Panc1 (cell line): ENCODE measurements at regions not wholly inside any gene's neighbourhood (a gene's known extent, or its start where the extent isn't known, plus 50 kb on each side); places are given as distances from the start of the nearest gene placed in this dataset.

Experiments used
- ATAC-seq: fragments of 200-7000 bp; cut with Tn5 transposase; 2 replicates; pipeline ENCODE4 v1.9.1; 2020; ENCODE audit warnings: mild to moderate bottlenecking, moderate library complexity
- BruUV-seq: library from RNA; stranded (reverse); fragments of 400-500 nt; replicated peaks from 2 replicates; lab custom pipeline; 2021; lab: Mats Ljungman, UMichigan
- CTCF ChIA-PET: fragments of 300-600 bp; sonication (Branson Sonifier 250); formaldehyde crosslinking; loops from one replicate; lab custom pipeline; 2022; ENCODE audit warnings: antibody characterized with exemption; lab: Charles Lee
- POLR2A ChIA-PET: fragments of 300-600 bp; sonication (Branson Sonifier 250); formaldehyde crosslinking; loops from one replicate; lab custom pipeline; 2022; ENCODE audit warnings: antibody characterized with exemption; lab: Charles Lee
- DNase-seq: peaks from one replicate; pipeline ENCODE4 v3.0.0-alpha.2; 2010; ENCODE audit warnings: low read depth, low spot score
- H3K27ac ChIP-seq: 2 replicates; pipeline ENCODE4 v1.5.1; 2011; ENCODE audit warnings: mild to moderate bottlenecking, low read length, inconsistent platforms
- H3K27me3 ChIP-seq: fragments of 200-500 bp; sonication (Bioruptor generic); 2 replicates; pipeline ENCODE4 v1.6.0; 2014; ENCODE audit warnings: low read length, inconsistent platforms; ENCODE audit not compliant: control insufficient read depth, insufficient read depth
- H3K36me3 ChIP-seq: fragments of 200-500 bp; sonication (Bioruptor generic); 2 replicates; pipeline ENCODE4 v1.5.1; 2014; ENCODE audit warnings: inconsistent platforms, mild to moderate bottlenecking, low read length, moderate library complexity; ENCODE audit not compliant: control insufficient read depth, insufficient read depth
- H3K4me1 ChIP-seq: 2 replicates; pipeline ENCODE4 v1.5.1; 2011; ENCODE audit warnings: inconsistent platforms, mild to moderate bottlenecking, low read length, moderate library complexity; ENCODE audit not compliant: control insufficient read depth, insufficient read depth
- H3K4me3 ChIP-seq, 2 experiments: 2 replicates each; pipeline ENCODE4 v1.5.1; 2011 to 2012; ENCODE audit warnings: low read depth in 2 of 2, low read length in 2 of 2, mild to moderate bottlenecking in 2 of 2, inconsistent platforms in 1 of 2, moderate library complexity in 1 of 2
- H3K9me3 ChIP-seq: fragments of 200-500 bp; sonication (Bioruptor generic); 2 replicates; pipeline ENCODE4 v1.5.1; 2014; ENCODE audit warnings: low read depth, mild to moderate bottlenecking, inconsistent platforms, low read length, moderate library complexity; ENCODE audit not compliant: control insufficient read depth, insufficient read depth
- POLR2AphosphoS5 ChIP-seq: IDR thresholded peaks from 2 replicates; pipeline ENCODE4 v1.6.1; 2012; ENCODE audit warnings: mild to moderate bottlenecking, low read depth, low read length, moderate library complexity
- SIN3A ChIP-seq: IDR thresholded peaks from 2 replicates; pipeline ENCODE4 v1.6.1; 2012; ENCODE audit warnings: low read depth, mild to moderate bottlenecking, low read length, moderate library complexity, borderline replicate concordance; ENCODE audit not compliant: insufficient read depth
- TCF7L2 ChIP-seq: IDR thresholded peaks from 2 replicates; pipeline ENCODE4 v1.6.1; 2011; ENCODE audit warnings: mild to moderate bottlenecking, low read depth, low read length, inconsistent platforms
- in situ Hi-C: cut with HindIII; loops from 2 replicates; pipeline ENCODE4 v1.10.0; 2016; ENCODE audit warnings: low sequenced_read_pairs, low pct_unique_long_range_greater_than_20kb
- intact Hi-C: fragments of 100-400 bp; cut with micrococcal nuclease; formaldehyde crosslinking; loops from one replicate; pipeline ENCODE4 v1.10.0; 2022; ENCODE audit not compliant: unreplicated experiment
- TF ChIP-seq, protein P1 (sequence below): fragments of 450-650 bp; IDR thresholded peaks from 2 replicates; pipeline ENCODE4 v1.5.1; 2017; ENCODE audit warnings: mild to moderate bottlenecking
- TF ChIP-seq, protein P2 (sequence below), 2 experiments: IDR thresholded peaks; 2 replicates each; pipeline ENCODE4 v1.6.1; 2011 to 2012; ENCODE audit warnings: low read depth in 2 of 2, control low read depth in 1 of 2, low read length in 1 of 2, mild to moderate bottlenecking in 1 of 2, moderate library complexity in 1 of 2; ENCODE audit not compliant: insufficient read depth in 1 of 2

DNA sequence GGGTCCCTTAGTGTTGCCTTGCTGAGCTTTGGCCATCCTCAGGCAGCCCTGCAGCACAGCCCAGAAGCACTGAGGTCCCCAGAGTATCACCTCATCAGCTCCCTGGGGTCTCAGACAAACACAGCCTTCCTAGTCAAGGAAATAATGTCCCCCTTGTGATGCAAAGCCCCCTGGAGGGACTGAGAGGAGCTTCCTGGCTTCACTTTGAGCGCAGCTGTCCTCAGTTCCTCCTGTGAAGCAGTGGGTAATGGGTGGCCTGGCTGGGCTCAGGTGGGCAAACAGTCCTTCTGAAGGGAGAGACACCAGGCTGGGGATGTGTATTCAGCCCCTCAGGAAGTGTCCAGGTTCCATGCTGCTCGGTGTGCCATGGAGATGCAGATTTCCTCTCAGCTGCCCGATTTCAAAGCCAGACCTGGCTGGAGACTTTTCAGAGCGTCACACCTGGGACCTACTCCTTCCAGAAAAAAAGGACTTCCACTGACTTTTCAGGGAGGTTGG, 79.2 kb upstream of the FOXA2 start:
- Histone ChIP-seq H3K4me1 (no peaks in the 10 kb centered on the region), H3K27ac (no peak overlapping the region), H3K4me3 (no peak overlapping the region), H3K27me3 (no peaks in the 10 kb centered on the region), H3K36me3 (no peaks in the 10 kb centered on the region), H3K9me3 (no peaks in the 10 kb centered on the region)
- ATAC-seq, result no peak
- ChIA-PET CTCF (no interaction called here), POLR2A (no interaction called here)
- intact Hi-C loops, result no loop called here
- TF ChIP-seq, protein P1, sequence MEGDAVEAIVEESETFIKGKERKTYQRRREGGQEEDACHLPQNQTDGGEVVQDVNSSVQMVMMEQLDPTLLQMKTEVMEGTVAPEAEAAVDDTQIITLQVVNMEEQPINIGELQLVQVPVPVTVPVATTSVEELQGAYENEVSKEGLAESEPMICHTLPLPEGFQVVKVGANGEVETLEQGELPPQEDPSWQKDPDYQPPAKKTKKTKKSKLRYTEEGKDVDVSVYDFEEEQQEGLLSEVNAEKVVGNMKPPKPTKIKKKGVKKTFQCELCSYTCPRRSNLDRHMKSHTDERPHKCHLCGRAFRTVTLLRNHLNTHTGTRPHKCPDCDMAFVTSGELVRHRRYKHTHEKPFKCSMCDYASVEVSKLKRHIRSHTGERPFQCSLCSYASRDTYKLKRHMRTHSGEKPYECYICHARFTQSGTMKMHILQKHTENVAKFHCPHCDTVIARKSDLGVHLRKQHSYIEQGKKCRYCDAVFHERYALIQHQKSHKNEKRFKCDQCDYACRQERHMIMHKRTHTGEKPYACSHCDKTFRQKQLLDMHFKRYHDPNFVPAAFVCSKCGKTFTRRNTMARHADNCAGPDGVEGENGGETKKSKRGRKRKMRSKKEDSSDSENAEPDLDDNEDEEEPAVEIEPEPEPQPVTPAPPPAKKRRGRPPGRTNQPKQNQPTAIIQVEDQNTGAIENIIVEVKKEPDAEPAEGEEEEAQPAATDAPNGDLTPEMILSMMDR, result no peak
- TF ChIP-seq, protein P2, sequence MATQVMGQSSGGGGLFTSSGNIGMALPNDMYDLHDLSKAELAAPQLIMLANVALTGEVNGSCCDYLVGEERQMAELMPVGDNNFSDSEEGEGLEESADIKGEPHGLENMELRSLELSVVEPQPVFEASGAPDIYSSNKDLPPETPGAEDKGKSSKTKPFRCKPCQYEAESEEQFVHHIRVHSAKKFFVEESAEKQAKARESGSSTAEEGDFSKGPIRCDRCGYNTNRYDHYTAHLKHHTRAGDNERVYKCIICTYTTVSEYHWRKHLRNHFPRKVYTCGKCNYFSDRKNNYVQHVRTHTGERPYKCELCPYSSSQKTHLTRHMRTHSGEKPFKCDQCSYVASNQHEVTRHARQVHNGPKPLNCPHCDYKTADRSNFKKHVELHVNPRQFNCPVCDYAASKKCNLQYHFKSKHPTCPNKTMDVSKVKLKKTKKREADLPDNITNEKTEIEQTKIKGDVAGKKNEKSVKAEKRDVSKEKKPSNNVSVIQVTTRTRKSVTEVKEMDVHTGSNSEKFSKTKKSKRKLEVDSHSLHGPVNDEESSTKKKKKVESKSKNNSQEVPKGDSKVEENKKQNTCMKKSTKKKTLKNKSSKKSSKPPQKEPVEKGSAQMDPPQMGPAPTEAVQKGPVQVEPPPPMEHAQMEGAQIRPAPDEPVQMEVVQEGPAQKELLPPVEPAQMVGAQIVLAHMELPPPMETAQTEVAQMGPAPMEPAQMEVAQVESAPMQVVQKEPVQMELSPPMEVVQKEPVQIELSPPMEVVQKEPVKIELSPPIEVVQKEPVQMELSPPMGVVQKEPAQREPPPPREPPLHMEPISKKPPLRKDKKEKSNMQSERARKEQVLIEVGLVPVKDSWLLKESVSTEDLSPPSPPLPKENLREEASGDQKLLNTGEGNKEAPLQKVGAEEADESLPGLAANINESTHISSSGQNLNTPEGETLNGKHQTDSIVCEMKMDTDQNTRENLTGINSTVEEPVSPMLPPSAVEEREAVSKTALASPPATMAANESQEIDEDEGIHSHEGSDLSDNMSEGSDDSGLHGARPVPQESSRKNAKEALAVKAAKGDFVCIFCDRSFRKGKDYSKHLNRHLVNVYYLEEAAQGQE (IDR thresholded peaks at IDR 0.05; ENCODE audit: insufficient read depth in 1 of 2, low read depth in 2 of 2, low read length in 1 of 2), result no peak
- TF ChIP-seq POLR2AphosphoS5 (no peak), TCF7L2 (no peak), SIN3A (no peak)
- no TSS peak for BruUV-seq
- no peak for DNase-seq
- in situ Hi-C loops, result no loop called here

DNA sequence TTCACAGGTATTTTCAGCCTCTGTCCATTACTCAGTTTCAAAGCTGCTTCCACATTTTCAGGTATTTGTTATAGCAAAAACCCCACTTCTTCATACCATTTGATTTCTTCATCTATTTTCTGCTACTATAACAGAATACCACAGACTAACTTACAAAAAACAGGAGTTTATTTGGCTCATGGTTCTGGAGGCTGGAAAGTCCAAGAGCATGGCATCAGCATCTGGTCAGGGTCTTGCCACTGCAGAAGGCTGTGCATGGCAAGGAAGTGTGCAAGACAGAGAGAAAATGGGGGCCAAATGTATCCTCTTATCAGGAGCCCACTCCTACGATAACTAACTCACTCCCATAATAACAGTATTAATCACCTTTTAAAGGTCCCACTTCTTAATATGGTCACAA, 82.8 kb upstream of the FOXA2 start:
- Histone ChIP-seq H3K4me3 (no peak overlapping the region), H3K36me3 (no peaks in the 10 kb centered on the region), H3K4me1 (no peaks in the 10 kb centered on the region), H3K27me3 (no peaks in the 10 kb centered on the region), H3K9me3 (no peaks in the 10 kb centered on the region), H3K27ac (no peak overlapping the region)
- no TSS peak for BruUV-seq
- ChIA-PET CTCF (no interaction called here), POLR2A (no interaction called here)
- intact Hi-C loops, result no loop called here
- in situ Hi-C loops, result no loop called here
- ATAC-seq, result no peak
- no peak for TF ChIP-seq POLR2AphosphoS5
- no peak for TF ChIP-seq SIN3A
- TF ChIP-seq, protein P2 (IDR thresholded peaks at IDR 0.05; ENCODE audit: insufficient read depth in 1 of 2, low read depth in 2 of 2, low read length in 1 of 2), result no peak
- TF ChIP-seq TCF7L2, result no peak
- TF ChIP-seq, protein P1, result no peak
- no peak for DNase-seq
